GM12878 (cell line): ENCODE measurements at regions not wholly inside any gene's neighbourhood (a gene's known extent, or its start where the extent isn't known, plus 50 kb on each side); places are given as distances from the start of the nearest gene placed in this dataset.

Experiments used
- BRCA1 ChIP-seq: IDR thresholded peaks from 2 replicates; pipeline ENCODE4 v1.6.1; 2011; ENCODE audit warnings: low read depth, low read length, improper control_type of control experiment
- CTCF ChIP-seq, 3 experiments: IDR thresholded peaks in 2 of 3; conservative IDR thresholded peaks in 1 of 3; 2 replicates each; pipeline ENCODE4 v1.5.1; 2011; ENCODE audit warnings: low read depth in 3 of 3, low read length in 3 of 3, mild to moderate bottlenecking in 3 of 3, control low read depth in 2 of 3, moderate library complexity in 2 of 3, inconsistent platforms in 1 of 3, mixed read lengths in 1 of 3; ENCODE audit not compliant: control insufficient read depth in 2 of 3, insufficient read depth in 1 of 3; ENCODE audit errors: extremely low read depth in 1 of 3
- KDM1A ChIP-seq: fragments of 200-600 bp; sonication (generic); IDR thresholded peaks from 2 replicates; pipeline ENCODE4 v1.6.1; 2016; ENCODE audit warnings: borderline replicate concordance
- MEF2A ChIP-seq: IDR thresholded peaks from 2 replicates; pipeline ENCODE4 v1.6.1; 2011; ENCODE audit warnings: low read depth, mild to moderate bottlenecking, low read length, moderate library complexity; ENCODE audit not compliant: insufficient read depth
- MTA3 ChIP-seq: IDR thresholded peaks from 2 replicates; pipeline ENCODE4 v1.6.1; 2012; ENCODE audit warnings: low read length, inconsistent platforms, borderline replicate concordance
- MXI1 ChIP-seq: fragments of 150-350 bp; IDR thresholded peaks from 2 replicates; pipeline ENCODE4 v1.6.1; 2011; ENCODE audit warnings: low read depth, mild to moderate bottlenecking, inconsistent platforms, low read length, improper control_type of control experiment
- SMAD5 ChIP-seq: IDR thresholded peaks from 2 replicates; pipeline ENCODE4 v1.6.1; 2016; ENCODE audit warnings: antibody characterized with exemption, low read depth
- SREBF1 ChIP-seq: IDR thresholded peaks from 2 replicates; pipeline ENCODE4 v1.6.1; 2012; ENCODE audit warnings: mild to moderate bottlenecking, low read length
- TF ChIP-seq, protein P1 (sequence below): fragments of 450-650 bp; IDR thresholded peaks from 2 replicates; pipeline ENCODE4 v1.6.1; 2016; ENCODE audit warnings: mild to moderate bottlenecking, moderate library complexity, borderline replicate concordance
- TF ChIP-seq, protein P2 (sequence below): IDR thresholded peaks from 2 replicates; pipeline ENCODE4 v1.6.1; 2012; ENCODE audit warnings: low read depth, low read length, improper control_type of control experiment

DNA sequence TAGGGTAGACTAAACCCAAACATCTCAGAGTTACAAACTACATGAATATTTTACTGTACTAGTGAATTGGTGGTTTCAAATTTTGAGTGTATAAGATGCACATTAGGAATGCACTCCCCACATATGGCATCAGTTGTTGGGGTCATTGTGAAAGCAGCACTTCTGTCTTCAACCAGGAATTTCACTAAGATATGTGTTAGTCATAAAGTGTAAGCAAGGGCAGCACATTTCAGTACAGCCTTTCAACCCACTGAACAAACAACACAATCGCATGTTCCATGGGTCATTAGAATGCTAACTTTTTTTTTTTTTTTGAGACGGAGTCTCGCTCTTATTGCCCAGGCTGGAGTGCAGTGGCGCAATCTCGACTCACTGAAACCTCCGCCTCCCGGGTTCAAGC is 164.1 kb upstream of the MAP2 start:
- no peak for TF ChIP-seq MTA3
- TF ChIP-seq, protein P1, sequence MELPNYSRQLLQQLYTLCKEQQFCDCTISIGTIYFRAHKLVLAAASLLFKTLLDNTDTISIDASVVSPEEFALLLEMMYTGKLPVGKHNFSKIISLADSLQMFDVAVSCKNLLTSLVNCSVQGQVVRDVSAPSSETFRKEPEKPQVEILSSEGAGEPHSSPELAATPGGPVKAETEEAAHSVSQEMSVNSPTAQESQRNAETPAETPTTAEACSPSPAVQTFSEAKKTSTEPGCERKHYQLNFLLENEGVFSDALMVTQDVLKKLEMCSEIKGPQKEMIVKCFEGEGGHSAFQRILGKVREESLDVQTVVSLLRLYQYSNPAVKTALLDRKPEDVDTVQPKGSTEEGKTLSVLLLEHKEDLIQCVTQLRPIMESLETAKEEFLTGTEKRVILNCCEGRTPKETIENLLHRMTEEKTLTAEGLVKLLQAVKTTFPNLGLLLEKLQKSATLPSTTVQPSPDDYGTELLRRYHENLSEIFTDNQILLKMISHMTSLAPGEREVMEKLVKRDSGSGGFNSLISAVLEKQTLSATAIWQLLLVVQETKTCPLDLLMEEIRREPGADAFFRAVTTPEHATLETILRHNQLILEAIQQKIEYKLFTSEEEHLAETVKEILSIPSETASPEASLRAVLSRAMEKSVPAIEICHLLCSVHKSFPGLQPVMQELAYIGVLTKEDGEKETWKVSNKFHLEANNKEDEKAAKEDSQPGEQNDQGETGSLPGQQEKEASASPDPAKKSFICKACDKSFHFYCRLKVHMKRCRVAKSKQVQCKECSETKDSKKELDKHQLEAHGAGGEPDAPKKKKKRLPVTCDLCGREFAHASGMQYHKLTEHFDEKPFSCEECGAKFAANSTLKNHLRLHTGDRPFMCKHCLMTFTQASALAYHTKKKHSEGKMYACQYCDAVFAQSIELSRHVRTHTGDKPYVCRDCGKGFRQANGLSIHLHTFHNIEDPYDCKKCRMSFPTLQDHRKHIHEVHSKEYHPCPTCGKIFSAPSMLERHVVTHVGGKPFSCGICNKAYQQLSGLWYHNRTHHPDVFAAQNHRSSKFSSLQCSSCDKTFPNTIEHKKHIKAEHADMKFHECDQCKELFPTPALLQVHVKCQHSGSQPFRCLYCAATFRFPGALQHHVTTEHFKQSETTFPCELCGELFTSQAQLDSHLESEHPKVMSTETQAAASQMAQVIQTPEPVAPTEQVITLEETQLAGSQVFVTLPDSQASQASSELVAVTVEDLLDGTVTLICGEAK, result no peak
- TF ChIP-seq CTCF (IDR thresholded peaks at IDR 0.05 in 2 of 3, conservative IDR thresholded peaks at IDR 0.05 in 1 of 3; ENCODE audit: control insufficient read depth in 2 of 3, extremely low read depth in 1 of 3, insufficient read depth in 1 of 3, low read depth in 3 of 3, low read length in 3 of 3), result no peak
- TF ChIP-seq MEF2A, result no peak
- TF ChIP-seq SMAD5, result no peak
- TF ChIP-seq KDM1A, result no peak
- TF ChIP-seq BRCA1, result no peak
- no peak for TF ChIP-seq MXI1
- TF ChIP-seq, protein P2, sequence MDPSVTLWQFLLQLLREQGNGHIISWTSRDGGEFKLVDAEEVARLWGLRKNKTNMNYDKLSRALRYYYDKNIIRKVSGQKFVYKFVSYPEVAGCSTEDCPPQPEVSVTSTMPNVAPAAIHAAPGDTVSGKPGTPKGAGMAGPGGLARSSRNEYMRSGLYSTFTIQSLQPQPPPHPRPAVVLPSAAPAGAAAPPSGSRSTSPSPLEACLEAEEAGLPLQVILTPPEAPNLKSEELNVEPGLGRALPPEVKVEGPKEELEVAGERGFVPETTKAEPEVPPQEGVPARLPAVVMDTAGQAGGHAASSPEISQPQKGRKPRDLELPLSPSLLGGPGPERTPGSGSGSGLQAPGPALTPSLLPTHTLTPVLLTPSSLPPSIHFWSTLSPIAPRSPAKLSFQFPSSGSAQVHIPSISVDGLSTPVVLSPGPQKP, result no peak
- no peak for TF ChIP-seq SREBF1
